Activated B cell treated with CpG ODN at 0.5 μM for 24 hours (primary cell): ENCODE measurements at regions not wholly inside any gene's neighbourhood (a gene's known extent, or its start where the extent isn't known, plus 50 kb on each side); places are given as distances from the start of the nearest gene placed in this dataset.
"Not testable (repeated sequence)": the region's sequence is repeated elsewhere in the genome, so short reads cannot be mapped to it uniquely, and the experiment has no call there.

Experiments
- ATAC-seq: fragments of 200-7000 bp; cut with Tn5 transposase; one replicate; pipeline ENCODE4 v1.10.0; 2021; ENCODE audit warnings: low read depth, mild to moderate bottlenecking, moderate library complexity
- CTCF ChIA-PET: fragments of 350-600 bp; sonication (Branson Sonifier 250); formaldehyde crosslinking; loops from one replicate; lab custom pipeline; 2021; ENCODE audit warnings: antibody characterized with exemption; lab: Charles Lee
- POLR2A ChIA-PET: fragments of 350-600 bp; sonication (Branson Sonifier 250); formaldehyde crosslinking; loops from one replicate; lab custom pipeline; 2021; ENCODE audit warnings: antibody characterized with exemption; lab: Charles Lee
- DNase-seq: peaks from one replicate; pipeline ENCODE4 v3.0.0; 2022
- H3K27ac Mint-ChIP-seq: one replicate; pipeline ENCODE4 v1.8.0; 2020; ENCODE audit warnings: mixed read lengths
- H3K27me3 Mint-ChIP-seq: one replicate; pipeline ENCODE4 v1.8.0; 2021; ENCODE audit warnings: mixed read lengths
- H3K36me3 Mint-ChIP-seq: one replicate; pipeline ENCODE4 v1.8.0; 2021; ENCODE audit warnings: low read depth, mixed read lengths
- H3K4me1 Mint-ChIP-seq: one replicate; pipeline ENCODE4 v1.8.0; 2021; ENCODE audit warnings: mixed read lengths
- H3K4me3 Mint-ChIP-seq: one replicate; pipeline ENCODE4 v1.8.0; 2020; ENCODE audit warnings: mild to moderate bottlenecking, mixed read lengths
- H3K9me3 Mint-ChIP-seq: one replicate; pipeline ENCODE4 v1.8.0; 2020; ENCODE audit warnings: mixed read lengths
- intact Hi-C: fragments of 100-400 bp; cut with micrococcal nuclease; formaldehyde crosslinking; loops from one replicate; pipeline ENCODE4 v1.15.1; 2024

GRCh38 chr2:87583803-87584202 is 164.1 kb upstream of the PLGLB2 start:
- intact Hi-C loops, ATAC-seq, H3K4me3 Mint-ChIP-seq, H3K9me3 Mint-ChIP-seq, H3K36me3 Mint-ChIP-seq, H3K27ac Mint-ChIP-seq, CTCF ChIA-PET, H3K27me3 Mint-ChIP-seq, POLR2A ChIA-PET, H3K4me1 Mint-ChIP-seq, DNase-seq: not testable (repeated sequence)

GRCh38 chr2:87584268-87584906 is 163.5 kb upstream of the PLGLB2 start:
- H3K36me3 Mint-ChIP-seq, H3K9me3 Mint-ChIP-seq, intact Hi-C loops, ATAC-seq, POLR2A ChIA-PET, H3K4me3 Mint-ChIP-seq, CTCF ChIA-PET, DNase-seq, H3K27me3 Mint-ChIP-seq, H3K4me1 Mint-ChIP-seq: not testable (repeated sequence)
- peak overlapping the region; percentile 46 for H3K27ac Mint-ChIP-seq

GRCh38 chr2:87587934-87588333 is 160.0 kb upstream of the PLGLB2 start:
- H3K4me3 Mint-ChIP-seq, intact Hi-C loops, H3K4me1 Mint-ChIP-seq, H3K36me3 Mint-ChIP-seq, H3K9me3 Mint-ChIP-seq, H3K27me3 Mint-ChIP-seq, DNase-seq, POLR2A ChIA-PET, CTCF ChIA-PET, ATAC-seq, H3K27ac Mint-ChIP-seq: not testable (repeated sequence)

GRCh38 chr2:87592974-87593373 is 154.9 kb upstream of the PLGLB2 start:
- CTCF ChIA-PET, intact Hi-C loops, H3K9me3 Mint-ChIP-seq, POLR2A ChIA-PET, H3K4me3 Mint-ChIP-seq, DNase-seq, H3K27ac Mint-ChIP-seq, ATAC-seq, H3K27me3 Mint-ChIP-seq, H3K4me1 Mint-ChIP-seq, H3K36me3 Mint-ChIP-seq: not testable (repeated sequence)

- H3K27ac Mint-ChIP-seq, H3K36me3 Mint-ChIP-seq, H3K9me3 Mint-ChIP-seq, CTCF ChIA-PET, H3K4me3 Mint-ChIP-seq, DNase-seq, H3K4me1 Mint-ChIP-seq, intact Hi-C loops, ATAC-seq, POLR2A ChIA-PET, H3K27me3 Mint-ChIP-seq: not testable (repeated sequence)
These were observed 153.9 kb upstream of the PLGLB2 start for GRCh38 chr2:87593784-87594610.

GRCh38 chr2:87594611-87594992 is 153.3 kb upstream of the PLGLB2 start:
- H3K27me3 Mint-ChIP-seq, H3K27ac Mint-ChIP-seq, H3K36me3 Mint-ChIP-seq, POLR2A ChIA-PET, DNase-seq, H3K4me3 Mint-ChIP-seq, CTCF ChIA-PET, H3K4me1 Mint-ChIP-seq, intact Hi-C loops, H3K9me3 Mint-ChIP-seq, ATAC-seq: not testable (repeated sequence)

- POLR2A ChIA-PET, H3K27ac Mint-ChIP-seq, CTCF ChIA-PET, H3K36me3 Mint-ChIP-seq, H3K4me1 Mint-ChIP-seq, ATAC-seq, intact Hi-C loops, DNase-seq, H3K9me3 Mint-ChIP-seq, H3K4me3 Mint-ChIP-seq, H3K27me3 Mint-ChIP-seq: not testable (repeated sequence)
These were observed 152.9 kb upstream of the PLGLB2 start for GRCh38 chr2:87595017-87595416.

- CTCF ChIA-PET, DNase-seq, intact Hi-C loops, H3K9me3 Mint-ChIP-seq, H3K27ac Mint-ChIP-seq, H3K36me3 Mint-ChIP-seq, H3K4me1 Mint-ChIP-seq, H3K4me3 Mint-ChIP-seq, POLR2A ChIA-PET, ATAC-seq, H3K27me3 Mint-ChIP-seq: not testable (repeated sequence)
These were observed 146.9 kb upstream of the PLGLB2 start for GRCh38 chr2:87600961-87601360.

GRCh38 chr2:87602118-87602517 is 145.8 kb upstream of the PLGLB2 start:
- H3K27me3 Mint-ChIP-seq, H3K4me1 Mint-ChIP-seq, H3K9me3 Mint-ChIP-seq, ATAC-seq, H3K4me3 Mint-ChIP-seq, DNase-seq, CTCF ChIA-PET, H3K36me3 Mint-ChIP-seq, H3K27ac Mint-ChIP-seq, POLR2A ChIA-PET, intact Hi-C loops: not testable (repeated sequence)

GRCh38 chr2:87602728-87603127 is 145.2 kb upstream of the PLGLB2 start:
- H3K36me3 Mint-ChIP-seq, CTCF ChIA-PET, ATAC-seq, H3K4me3 Mint-ChIP-seq, DNase-seq, H3K9me3 Mint-ChIP-seq, H3K4me1 Mint-ChIP-seq, POLR2A ChIA-PET, H3K27me3 Mint-ChIP-seq, H3K27ac Mint-ChIP-seq, intact Hi-C loops: not testable (repeated sequence)

- H3K27me3 Mint-ChIP-seq, H3K4me3 Mint-ChIP-seq, CTCF ChIA-PET, H3K27ac Mint-ChIP-seq, ATAC-seq, intact Hi-C loops, H3K36me3 Mint-ChIP-seq, H3K4me1 Mint-ChIP-seq, H3K9me3 Mint-ChIP-seq, POLR2A ChIA-PET, DNase-seq: not testable (repeated sequence)
These were observed 144.2 kb upstream of the PLGLB2 start for GRCh38 chr2:87603418-87604278.
